HG03442 (cell line): ENCODE measurements at regions not wholly inside any gene's neighbourhood (a gene's known extent, or its start where the extent isn't known, plus 50 kb on each side); places are given as distances from the start of the nearest gene placed in this dataset.

Experiments used
- ATAC-seq: cut with Tn5 transposase; IDR thresholded peaks from one replicate; pipeline ENCODE4 v1.9.1; 2021; ENCODE audit warnings: mild to moderate bottlenecking, moderate library complexity; ENCODE audit not compliant: unreplicated experiment

- no peak for ATAC-seq
Observed at GRCh38 chrX:8870411-8870810, 69.2 kb upstream of the FAM9A start.

- ATAC-seq = no peak
Observed at GRCh38 chrX:8869812-8870211, 68.6 kb upstream of the FAM9A start.

GRCh38 chrX:8868906-8869305, 67.7 kb upstream of the FAM9A start:
- no peak for ATAC-seq

GRCh38 chrX:8868070-8868773, 67.0 kb upstream of the FAM9A start:
- no peak for ATAC-seq

- ATAC-seq = no peak
Observed at GRCh38 chrX:8867406-8867805, 66.2 kb upstream of the FAM9A start.

- no peak for ATAC-seq
Observed at GRCh38 chrX:8864161-8864560, 63.0 kb upstream of the FAM9A start.

- no peak for ATAC-seq
Observed at GRCh38 chrX:8861908-8862307, 60.7 kb upstream of the FAM9A start.

- no peak for ATAC-seq
Observed at GRCh38 chrX:8851231-8851886, 50.2 kb upstream of the FAM9A start.
